ENCODE measurements at regions not wholly inside any gene's neighbourhood (a gene's known extent, or its start where the extent isn't known, plus 50 kb on each side); places are given as distances from the start of the nearest gene placed in this dataset.

- DNase-seq (ENCODE audit: low spot score) (no peak), ATAC-seq (ENCODE audit: insufficient number of reproducible peaks, low FRiP score, low read depth) (no peak)
- TF ChIP-seq, protein P1, sequence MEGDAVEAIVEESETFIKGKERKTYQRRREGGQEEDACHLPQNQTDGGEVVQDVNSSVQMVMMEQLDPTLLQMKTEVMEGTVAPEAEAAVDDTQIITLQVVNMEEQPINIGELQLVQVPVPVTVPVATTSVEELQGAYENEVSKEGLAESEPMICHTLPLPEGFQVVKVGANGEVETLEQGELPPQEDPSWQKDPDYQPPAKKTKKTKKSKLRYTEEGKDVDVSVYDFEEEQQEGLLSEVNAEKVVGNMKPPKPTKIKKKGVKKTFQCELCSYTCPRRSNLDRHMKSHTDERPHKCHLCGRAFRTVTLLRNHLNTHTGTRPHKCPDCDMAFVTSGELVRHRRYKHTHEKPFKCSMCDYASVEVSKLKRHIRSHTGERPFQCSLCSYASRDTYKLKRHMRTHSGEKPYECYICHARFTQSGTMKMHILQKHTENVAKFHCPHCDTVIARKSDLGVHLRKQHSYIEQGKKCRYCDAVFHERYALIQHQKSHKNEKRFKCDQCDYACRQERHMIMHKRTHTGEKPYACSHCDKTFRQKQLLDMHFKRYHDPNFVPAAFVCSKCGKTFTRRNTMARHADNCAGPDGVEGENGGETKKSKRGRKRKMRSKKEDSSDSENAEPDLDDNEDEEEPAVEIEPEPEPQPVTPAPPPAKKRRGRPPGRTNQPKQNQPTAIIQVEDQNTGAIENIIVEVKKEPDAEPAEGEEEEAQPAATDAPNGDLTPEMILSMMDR (IDR thresholded peaks at IDR 0.05), result no peak
- Histone ChIP-seq H3K27ac (no peak overlapping the region), H3K4me3 (no peak overlapping the region), H3K36me3 (no peaks in the 10 kb centered on the region), H3K27me3 (replicated peaks; ENCODE audit: insufficient read depth) (no peaks in the 10 kb centered on the region), H3K9me3 (no peaks in the 10 kb centered on the region), H3K4me1 (ENCODE audit: control insufficient read depth in 1 of 2, low read depth in 2 of 2) (no peaks in the 10 kb centered on the region)
Observed at GRCh38 chr2:78973630-78974029, 51.9 kb upstream of the REG3G start.
